Body of pancreas (tissue), 4 donors: ENCODE measurements at regions not wholly inside any gene's neighbourhood (a gene's known extent, or its start where the extent isn't known, plus 50 kb on each side); places are given as distances from the start of the nearest gene placed in this dataset.

Source experiments
- POLR2A ChIP-seq, 3 donors: fragments of 450-650 bp; IDR thresholded peaks; one replicate each; pipeline ENCODE4 v1.6.1; 2016; ENCODE audit warnings: antibody characterized with exemption in 3 of 3, mild to moderate bottlenecking in 2 of 3
- TF ChIP-seq, protein P1 (sequence below), 7 experiments: fragments of 450-650 bp in 4 of 7; fragments of 200-600 bp in 3 of 7; sonication (generic) in 3 of 7; IDR thresholded peaks; one replicate each; pipeline ENCODE4 v1.5.1; 2016 to 2019; ENCODE audit warnings: antibody characterized with exemption in 7 of 7

- TF ChIP-seq POLR2A (IDR thresholded peaks at IDR 0.05), result no peak
- TF ChIP-seq, protein P1, sequence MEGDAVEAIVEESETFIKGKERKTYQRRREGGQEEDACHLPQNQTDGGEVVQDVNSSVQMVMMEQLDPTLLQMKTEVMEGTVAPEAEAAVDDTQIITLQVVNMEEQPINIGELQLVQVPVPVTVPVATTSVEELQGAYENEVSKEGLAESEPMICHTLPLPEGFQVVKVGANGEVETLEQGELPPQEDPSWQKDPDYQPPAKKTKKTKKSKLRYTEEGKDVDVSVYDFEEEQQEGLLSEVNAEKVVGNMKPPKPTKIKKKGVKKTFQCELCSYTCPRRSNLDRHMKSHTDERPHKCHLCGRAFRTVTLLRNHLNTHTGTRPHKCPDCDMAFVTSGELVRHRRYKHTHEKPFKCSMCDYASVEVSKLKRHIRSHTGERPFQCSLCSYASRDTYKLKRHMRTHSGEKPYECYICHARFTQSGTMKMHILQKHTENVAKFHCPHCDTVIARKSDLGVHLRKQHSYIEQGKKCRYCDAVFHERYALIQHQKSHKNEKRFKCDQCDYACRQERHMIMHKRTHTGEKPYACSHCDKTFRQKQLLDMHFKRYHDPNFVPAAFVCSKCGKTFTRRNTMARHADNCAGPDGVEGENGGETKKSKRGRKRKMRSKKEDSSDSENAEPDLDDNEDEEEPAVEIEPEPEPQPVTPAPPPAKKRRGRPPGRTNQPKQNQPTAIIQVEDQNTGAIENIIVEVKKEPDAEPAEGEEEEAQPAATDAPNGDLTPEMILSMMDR (IDR thresholded peaks at IDR 0.05), result no peak
Measured at GRCh38 chr10:3881622-3882021, 96.6 kb upstream of the KLF6 start.
